HL-60 (cell line): ENCODE measurements at regions not wholly inside any gene's neighbourhood (a gene's known extent, or its start where the extent isn't known, plus 50 kb on each side); places are given as distances from the start of the nearest gene placed in this dataset.

ENCODE experiments used
- GABPA ChIP-seq: IDR thresholded peaks from 2 replicates; pipeline ENCODE4 v1.6.1; 2012; ENCODE audit warnings: low read depth
- POLR2AphosphoS5 ChIP-seq: IDR thresholded peaks from 2 replicates; pipeline ENCODE4 v1.6.1; 2012; ENCODE audit warnings: low read depth
- SPI1 ChIP-seq: IDR thresholded peaks from 2 replicates; pipeline ENCODE4 v1.6.1; 2012; ENCODE audit warnings: low read depth, mild to moderate bottlenecking, borderline replicate concordance
- TF ChIP-seq, protein P1 (sequence below): IDR thresholded peaks from one replicate; pipeline ENCODE4 v1.5.1; 2011; ENCODE audit warnings: low read length, control low read depth, inconsistent platforms; ENCODE audit not compliant: insufficient read depth
- TF ChIP-seq, protein P2 (sequence below): IDR thresholded peaks from 2 replicates; pipeline ENCODE4 v1.6.1; 2012; ENCODE audit warnings: low read depth; ENCODE audit not compliant: insufficient replicate concordance

DNA sequence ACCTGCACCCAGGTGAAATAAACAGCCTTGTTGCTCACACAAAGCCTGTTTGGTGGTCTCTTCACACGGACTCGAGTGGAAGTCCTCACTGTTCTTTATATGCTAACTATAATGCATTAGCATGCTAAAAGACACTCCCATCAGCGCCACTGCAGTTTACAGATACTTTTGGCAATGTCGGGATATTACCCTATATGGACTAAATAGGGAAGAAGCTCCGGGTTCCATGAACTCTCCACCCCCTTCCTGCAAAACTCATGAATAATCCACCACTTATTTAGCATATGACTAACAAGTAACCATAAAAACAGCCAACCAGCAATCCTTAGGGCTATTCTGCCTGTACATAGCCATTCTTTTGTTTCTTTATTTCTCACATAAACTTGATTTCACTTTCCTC lies 426.2 kb upstream of the PTPRD start:
- TF ChIP-seq, protein P1, sequence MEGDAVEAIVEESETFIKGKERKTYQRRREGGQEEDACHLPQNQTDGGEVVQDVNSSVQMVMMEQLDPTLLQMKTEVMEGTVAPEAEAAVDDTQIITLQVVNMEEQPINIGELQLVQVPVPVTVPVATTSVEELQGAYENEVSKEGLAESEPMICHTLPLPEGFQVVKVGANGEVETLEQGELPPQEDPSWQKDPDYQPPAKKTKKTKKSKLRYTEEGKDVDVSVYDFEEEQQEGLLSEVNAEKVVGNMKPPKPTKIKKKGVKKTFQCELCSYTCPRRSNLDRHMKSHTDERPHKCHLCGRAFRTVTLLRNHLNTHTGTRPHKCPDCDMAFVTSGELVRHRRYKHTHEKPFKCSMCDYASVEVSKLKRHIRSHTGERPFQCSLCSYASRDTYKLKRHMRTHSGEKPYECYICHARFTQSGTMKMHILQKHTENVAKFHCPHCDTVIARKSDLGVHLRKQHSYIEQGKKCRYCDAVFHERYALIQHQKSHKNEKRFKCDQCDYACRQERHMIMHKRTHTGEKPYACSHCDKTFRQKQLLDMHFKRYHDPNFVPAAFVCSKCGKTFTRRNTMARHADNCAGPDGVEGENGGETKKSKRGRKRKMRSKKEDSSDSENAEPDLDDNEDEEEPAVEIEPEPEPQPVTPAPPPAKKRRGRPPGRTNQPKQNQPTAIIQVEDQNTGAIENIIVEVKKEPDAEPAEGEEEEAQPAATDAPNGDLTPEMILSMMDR, result no peak
- TF ChIP-seq, protein P2, sequence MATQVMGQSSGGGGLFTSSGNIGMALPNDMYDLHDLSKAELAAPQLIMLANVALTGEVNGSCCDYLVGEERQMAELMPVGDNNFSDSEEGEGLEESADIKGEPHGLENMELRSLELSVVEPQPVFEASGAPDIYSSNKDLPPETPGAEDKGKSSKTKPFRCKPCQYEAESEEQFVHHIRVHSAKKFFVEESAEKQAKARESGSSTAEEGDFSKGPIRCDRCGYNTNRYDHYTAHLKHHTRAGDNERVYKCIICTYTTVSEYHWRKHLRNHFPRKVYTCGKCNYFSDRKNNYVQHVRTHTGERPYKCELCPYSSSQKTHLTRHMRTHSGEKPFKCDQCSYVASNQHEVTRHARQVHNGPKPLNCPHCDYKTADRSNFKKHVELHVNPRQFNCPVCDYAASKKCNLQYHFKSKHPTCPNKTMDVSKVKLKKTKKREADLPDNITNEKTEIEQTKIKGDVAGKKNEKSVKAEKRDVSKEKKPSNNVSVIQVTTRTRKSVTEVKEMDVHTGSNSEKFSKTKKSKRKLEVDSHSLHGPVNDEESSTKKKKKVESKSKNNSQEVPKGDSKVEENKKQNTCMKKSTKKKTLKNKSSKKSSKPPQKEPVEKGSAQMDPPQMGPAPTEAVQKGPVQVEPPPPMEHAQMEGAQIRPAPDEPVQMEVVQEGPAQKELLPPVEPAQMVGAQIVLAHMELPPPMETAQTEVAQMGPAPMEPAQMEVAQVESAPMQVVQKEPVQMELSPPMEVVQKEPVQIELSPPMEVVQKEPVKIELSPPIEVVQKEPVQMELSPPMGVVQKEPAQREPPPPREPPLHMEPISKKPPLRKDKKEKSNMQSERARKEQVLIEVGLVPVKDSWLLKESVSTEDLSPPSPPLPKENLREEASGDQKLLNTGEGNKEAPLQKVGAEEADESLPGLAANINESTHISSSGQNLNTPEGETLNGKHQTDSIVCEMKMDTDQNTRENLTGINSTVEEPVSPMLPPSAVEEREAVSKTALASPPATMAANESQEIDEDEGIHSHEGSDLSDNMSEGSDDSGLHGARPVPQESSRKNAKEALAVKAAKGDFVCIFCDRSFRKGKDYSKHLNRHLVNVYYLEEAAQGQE, result no peak
- TF ChIP-seq POLR2AphosphoS5 (no peak), GABPA (no peak), SPI1 (no peak)
